Neural progenitor cell (in vitro differentiated cells): ENCODE measurements at regions not wholly inside any gene's neighbourhood (a gene's known extent, or its start where the extent isn't known, plus 50 kb on each side); places are given as distances from the start of the nearest gene placed in this dataset.
"Not testable (repeated sequence)": the region's sequence is repeated elsewhere in the genome, so short reads cannot be mapped to it uniquely, and the experiment has no call there.

Source experiments
- DNase-seq: peaks from one replicate; pipeline ENCODE4 v3.0.0-alpha.2; 2016; ENCODE audit warnings: low spot score
- H2AFZ ChIP-seq: fragments of 200-600 bp; sonication (generic); replicated peaks from 2 replicates; pipeline ENCODE4 v1.6.1; 2016; ENCODE audit warnings: antibody characterized with exemption
- H3F3A ChIP-seq: fragments of 200-600 bp; sonication (generic); 2 replicates; pipeline ENCODE4 v1.6.1; 2016; ENCODE audit warnings: antibody characterized with exemption, low read depth
- H3K27ac ChIP-seq: fragments of 200-600 bp; sonication (generic); 2 replicates; pipeline ENCODE4 v1.5.1; 2016; ENCODE audit warnings: mild to moderate bottlenecking
- H3K27me3 ChIP-seq: fragments of 200-600 bp; sonication (generic); 2 replicates; pipeline ENCODE4 v1.6.1; 2016; ENCODE audit warnings: mild to moderate bottlenecking, moderate library complexity
- H3K36me3 ChIP-seq: fragments of 200-600 bp; sonication (generic); 2 replicates; pipeline ENCODE4 v1.5.1; 2016
- H3K4me1 ChIP-seq: fragments of 200-600 bp; sonication (generic); 2 replicates; pipeline ENCODE4 v1.6.1; 2016; ENCODE audit warnings: mixed run types
- H3K4me2 ChIP-seq: fragments of 200-600 bp; sonication (generic); 2 replicates; pipeline ENCODE4 v1.6.1; 2016
- H3K4me3 ChIP-seq: fragments of 200-600 bp; sonication (generic); 2 replicates; pipeline ENCODE4 v1.5.1; 2016
- H3K79me2 ChIP-seq: fragments of 200-600 bp; sonication (generic); 2 replicates; pipeline ENCODE4 v1.6.1; 2016; ENCODE audit warnings: low read depth
- H3K9ac ChIP-seq: fragments of 200-600 bp; sonication (generic); 2 replicates; pipeline ENCODE4 v1.6.1; 2016
- H3K9me3 ChIP-seq: fragments of 200-600 bp; sonication (generic); 2 replicates; pipeline ENCODE4 v1.5.1; 2016; ENCODE audit warnings: low read depth
- H4K20me1 ChIP-seq: fragments of 200-600 bp; sonication (generic); 2 replicates; pipeline ENCODE4 v1.6.1; 2016; ENCODE audit warnings: low read depth
- H3K27ac Mint-ChIP-seq: 3 replicates; pipeline ENCODE4 v1.8.0; 2021; ENCODE audit warnings: mixed read lengths
- H3K27me3 Mint-ChIP-seq: 2 replicates; pipeline ENCODE4 v1.8.0; 2022; ENCODE audit warnings: low read depth, mild to moderate bottlenecking, inconsistent platforms, moderate library complexity, mixed read lengths; ENCODE audit not compliant: insufficient read depth
- H3K36me3 Mint-ChIP-seq: 3 replicates; pipeline ENCODE4 v1.8.0; 2021; ENCODE audit warnings: mixed read lengths
- H3K4me1 Mint-ChIP-seq: 3 replicates; pipeline ENCODE4 v1.8.0; 2021; ENCODE audit warnings: mixed read lengths
- H3K4me3 Mint-ChIP-seq: 3 replicates; pipeline ENCODE4 v1.8.0; 2021; ENCODE audit warnings: mild to moderate bottlenecking, moderate library complexity, mixed read lengths
- H3K9me3 Mint-ChIP-seq: 3 replicates; pipeline ENCODE4 v1.8.0; 2020; ENCODE audit warnings: mixed read lengths
- EZH2 ChIP-seq: fragments of 200-600 bp; sonication (generic); IDR thresholded peaks from 2 replicates; pipeline ENCODE4 v1.6.1; 2017; ENCODE audit warnings: antibody characterized with exemption, mild to moderate bottlenecking, moderate library complexity
- EZH2phosphoT487 ChIP-seq: fragments of 200-600 bp; sonication (generic); IDR thresholded peaks from 2 replicates; pipeline ENCODE4 v1.6.1; 2017; ENCODE audit warnings: antibody characterized with exemption
- TF ChIP-seq, protein P1 (sequence below): fragments of 200-600 bp; sonication (generic); IDR thresholded peaks from 2 replicates; pipeline ENCODE4 v1.5.1; 2017; ENCODE audit warnings: antibody characterized with exemption, mild to moderate bottlenecking

DNA sequence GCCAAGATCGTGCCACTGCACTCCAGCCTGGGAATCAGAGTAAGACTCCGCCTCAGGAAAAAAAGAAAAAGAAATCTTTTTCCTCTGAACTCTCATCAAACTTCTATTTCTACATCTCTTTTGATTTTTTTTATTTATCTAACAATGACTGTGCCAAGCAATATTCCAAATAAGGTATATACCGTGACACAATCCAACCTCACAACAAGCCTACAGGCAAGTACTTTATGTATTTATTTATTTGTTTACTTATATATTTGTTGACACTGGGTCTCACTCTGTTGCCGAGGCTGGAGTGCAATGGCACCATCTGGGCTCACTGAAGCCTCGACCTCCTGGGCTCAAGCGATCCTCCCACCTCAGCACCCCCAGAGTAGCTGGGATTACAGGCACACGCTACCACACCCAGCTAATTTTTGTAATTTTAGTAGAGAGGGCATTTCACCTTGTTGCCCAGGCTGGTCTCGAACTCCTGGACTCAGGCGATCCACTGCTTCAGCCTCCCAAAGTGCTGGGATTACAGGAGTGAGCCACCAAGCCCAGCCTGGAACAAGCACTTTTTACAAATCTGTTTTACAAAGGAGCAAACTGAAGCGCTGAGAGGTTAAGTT, 94.9 kb upstream of the CHD2 start:
- H3K36me3 ChIP-seq: no peaks in the 10 kb centered on the region
- Mint-ChIP-seq H3K36me3 (peaks cover 7% of the 10 kb centered on the region), H3K4me1 (peaks cover 20% of the 10 kb centered on the region), H3K4me3 (no peak overlapping the region), H3K27ac (no peak overlapping the region), H3K27me3 (no peaks in the 10 kb centered on the region), H3K9me3 (peaks cover 2% of the 10 kb centered on the region)
- peaks cover 12% of the 10 kb centered on the region for H3K4me1 ChIP-seq
- no peak overlapping the region for H3K27ac ChIP-seq
- H3K4me2 ChIP-seq: no peak overlapping the region
- no peak overlapping the region for H3K4me3 ChIP-seq
- no peaks in the 10 kb centered on the region for H3K9me3 ChIP-seq
- no peak overlapping the region for H2AFZ ChIP-seq
- H3K27me3 ChIP-seq: no peaks in the 10 kb centered on the region
- H3K9ac ChIP-seq: no peak overlapping the region
- peaks cover 20% of the 10 kb centered on the region for H3K79me2 ChIP-seq
- no peak for DNase-seq
- TF ChIP-seq EZH2 (no peak), EZH2phosphoT487 (no peak)
- TF ChIP-seq, protein P1, sequence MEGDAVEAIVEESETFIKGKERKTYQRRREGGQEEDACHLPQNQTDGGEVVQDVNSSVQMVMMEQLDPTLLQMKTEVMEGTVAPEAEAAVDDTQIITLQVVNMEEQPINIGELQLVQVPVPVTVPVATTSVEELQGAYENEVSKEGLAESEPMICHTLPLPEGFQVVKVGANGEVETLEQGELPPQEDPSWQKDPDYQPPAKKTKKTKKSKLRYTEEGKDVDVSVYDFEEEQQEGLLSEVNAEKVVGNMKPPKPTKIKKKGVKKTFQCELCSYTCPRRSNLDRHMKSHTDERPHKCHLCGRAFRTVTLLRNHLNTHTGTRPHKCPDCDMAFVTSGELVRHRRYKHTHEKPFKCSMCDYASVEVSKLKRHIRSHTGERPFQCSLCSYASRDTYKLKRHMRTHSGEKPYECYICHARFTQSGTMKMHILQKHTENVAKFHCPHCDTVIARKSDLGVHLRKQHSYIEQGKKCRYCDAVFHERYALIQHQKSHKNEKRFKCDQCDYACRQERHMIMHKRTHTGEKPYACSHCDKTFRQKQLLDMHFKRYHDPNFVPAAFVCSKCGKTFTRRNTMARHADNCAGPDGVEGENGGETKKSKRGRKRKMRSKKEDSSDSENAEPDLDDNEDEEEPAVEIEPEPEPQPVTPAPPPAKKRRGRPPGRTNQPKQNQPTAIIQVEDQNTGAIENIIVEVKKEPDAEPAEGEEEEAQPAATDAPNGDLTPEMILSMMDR: no peak
- peaks cover 23% of the 10 kb centered on the region for H3F3A ChIP-seq
- no peaks in the 10 kb centered on the region for H4K20me1 ChIP-seq

DNA sequence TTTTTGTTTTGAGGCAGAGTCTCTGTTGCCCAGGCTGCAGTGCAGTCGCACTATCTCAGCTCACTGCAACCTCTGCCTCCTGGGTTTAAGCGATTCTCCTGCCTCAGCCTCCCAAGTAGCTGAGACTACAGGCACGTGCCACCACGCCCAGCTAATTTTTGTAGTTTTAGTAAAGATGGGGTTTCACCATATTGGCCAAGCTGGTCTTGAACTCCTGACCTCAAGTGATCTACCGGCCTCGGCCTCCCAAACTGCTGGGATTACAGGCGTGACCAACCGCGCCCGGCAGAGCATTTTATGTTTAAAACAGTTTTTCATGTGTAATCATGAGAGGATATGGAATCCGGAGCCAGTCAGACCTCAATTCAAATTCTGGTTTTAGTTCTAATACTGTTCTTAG, 94.0 kb upstream of the CHD2 start:
- H3K4me3 ChIP-seq, H3K9ac ChIP-seq, H2AFZ ChIP-seq, H3K36me3 Mint-ChIP-seq, H3K9me3 ChIP-seq, H3K27ac ChIP-seq, H3K4me3 Mint-ChIP-seq, H3K4me2 ChIP-seq, H4K20me1 ChIP-seq, DNase-seq, H3K36me3 ChIP-seq, H3K27me3 Mint-ChIP-seq, H3K27me3 ChIP-seq, H3K9me3 Mint-ChIP-seq: not testable (repeated sequence)
- H3K4me1 ChIP-seq: peaks cover 22% of the 10 kb centered on the region
- peaks cover 30% of the 10 kb centered on the region for H3K79me2 ChIP-seq
- Mint-ChIP-seq H3K27ac (peak overlapping the region; percentile 17), H3K4me1 (peaks cover 28% of the 10 kb centered on the region)
- peaks cover 33% of the 10 kb centered on the region for H3F3A ChIP-seq

DNA sequence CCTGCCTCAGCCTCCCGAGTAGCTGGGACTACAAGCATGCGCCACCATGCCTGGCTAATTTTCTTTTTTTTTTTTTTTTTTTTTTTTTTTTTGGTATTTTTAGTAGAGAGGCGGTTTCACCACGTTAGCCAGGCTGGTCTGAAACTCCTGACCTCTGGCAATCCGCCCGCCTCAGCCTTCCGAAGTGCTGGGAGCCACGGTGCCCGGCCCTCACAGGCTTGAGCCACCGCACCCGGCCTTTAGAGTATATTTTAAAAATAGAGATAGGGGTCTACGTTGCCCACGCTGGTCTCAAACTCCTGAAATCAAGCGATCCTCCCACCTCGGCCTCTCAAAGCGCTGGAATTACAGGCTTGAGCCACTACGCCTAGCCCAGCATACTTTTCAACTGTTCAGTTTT, 93.4 kb upstream of the CHD2 start:
- Histone ChIP-seq H4K20me1 (no peaks in the 10 kb centered on the region), H3K9me3 (no peaks in the 10 kb centered on the region), H3K36me3 (no peaks in the 10 kb centered on the region), H3K27ac (no peak overlapping the region), H3K9ac (no peak overlapping the region), H3F3A (peaks cover 39% of the 10 kb centered on the region), H3K4me3 (no peak overlapping the region), H3K27me3 (no peaks in the 10 kb centered on the region), H3K4me2 (no peak overlapping the region), H3K79me2 (peaks cover 36% of the 10 kb centered on the region), H2AFZ (no peak overlapping the region), H3K4me1 (peaks cover 28% of the 10 kb centered on the region)
- Mint-ChIP-seq H3K27me3 (no peaks in the 10 kb centered on the region), H3K9me3 (peaks cover 2% of the 10 kb centered on the region), H3K27ac (no peak overlapping the region), H3K4me1 (peaks cover 34% of the 10 kb centered on the region), H3K36me3 (peaks cover 5% of the 10 kb centered on the region), H3K4me3 (no peak overlapping the region)
- DNase-seq: no peak
- TF ChIP-seq EZH2phosphoT487 (no peak), EZH2 (no peak)
- TF ChIP-seq, protein P1: no peak

DNA sequence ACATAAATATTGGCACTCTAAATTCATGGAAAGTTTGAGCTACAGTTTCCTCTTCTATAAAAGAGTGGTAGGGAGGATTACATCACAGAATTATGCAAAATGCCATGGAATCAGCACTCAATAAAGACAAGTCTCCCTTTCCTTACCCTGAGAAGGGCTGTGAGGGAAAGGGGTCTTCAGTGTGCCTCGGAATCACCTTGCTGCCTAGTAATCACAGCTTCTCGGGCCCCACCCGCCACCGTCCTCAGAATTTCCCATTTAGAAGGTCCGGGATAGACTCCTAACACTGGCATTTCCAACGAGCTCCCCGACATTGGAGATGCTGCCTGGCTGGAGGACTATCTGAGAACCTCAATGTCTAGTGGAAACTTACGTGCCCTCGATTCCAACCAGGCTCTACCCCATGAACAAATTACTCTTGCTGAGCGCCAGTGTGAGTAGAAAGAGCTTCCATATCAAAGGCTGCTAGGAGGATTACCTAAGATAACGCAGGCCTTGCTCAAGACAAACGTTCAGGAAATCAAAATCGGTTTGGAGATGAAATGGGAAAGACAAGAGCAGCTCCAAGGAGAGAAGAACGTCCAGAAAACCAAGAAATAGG, 92.1 kb upstream of the CHD2 start:
- Histone ChIP-seq H3K27me3 (no peaks in the 10 kb centered on the region), H3K4me1 (peaks cover 34% of the 10 kb centered on the region), H3K9me3 (no peaks in the 10 kb centered on the region), H3K27ac (no peak overlapping the region), H3K4me2 (peak overlapping the region; percentile 63), H3K4me3 (peak overlapping the region; percentile 28), H2AFZ (peak overlapping the region; percentile 35), H3F3A (peaks cover 42% of the 10 kb centered on the region), H3K36me3 (no peaks in the 10 kb centered on the region), H4K20me1 (no peaks in the 10 kb centered on the region), H3K9ac (no peak overlapping the region), H3K79me2 (peaks cover 43% of the 10 kb centered on the region)
- peak overlapping the region; percentile 92 for H3K27ac Mint-ChIP-seq
- peaks cover 40% of the 10 kb centered on the region for H3K4me1 Mint-ChIP-seq
- H3K4me3 Mint-ChIP-seq: peak overlapping the region; percentile 79
- H3K9me3 Mint-ChIP-seq: peaks cover 2% of the 10 kb centered on the region
- DNase-seq: no peak
- peaks cover 3% of the 10 kb centered on the region for H3K27me3 Mint-ChIP-seq
- no peak for TF ChIP-seq EZH2phosphoT487
- TF ChIP-seq, protein P1: no peak
- no peak for TF ChIP-seq EZH2
- H3K36me3 Mint-ChIP-seq: peaks cover 4% of the 10 kb centered on the region
